Left lung (tissue), 4 donors: ENCODE measurements at regions not wholly inside any gene's neighbourhood (a gene's known extent, or its start where the extent isn't known, plus 50 kb on each side); places are given as distances from the start of the nearest gene placed in this dataset.

Experiments
- ATAC-seq: fragments of 200-7000 bp; cut with Tn5 transposase; one replicate; pipeline ENCODE4 v1.9.1; 2020; ENCODE audit warnings: moderate library complexity
- DNase-seq, 4 donors: peaks; one replicate each; pipeline ENCODE4 v3.0.0-alpha.2; 2013 to 2020
- H3K27ac ChIP-seq, 2 donors: fragments of 200-600 bp; sonication (generic) in 1 of 2; one replicate each; pipeline versions ENCODE4 v1.5.0 to v1.8.0; 2020 to 2021
- H3K27me3 ChIP-seq, 2 donors: fragments of 200-600 bp; sonication (generic) in 1 of 2; one replicate each; pipeline versions ENCODE4 v1.5.0 to v1.8.0; 2020 to 2021
- H3K36me3 ChIP-seq, 2 donors: fragments of 200-600 bp; sonication (generic) in 1 of 2; one replicate each; pipeline versions ENCODE4 v1.5.0 to v1.8.0; 2020 to 2021
- H3K4me1 ChIP-seq, 2 donors: fragments of 200-600 bp; one replicate each; pipeline ENCODE4 v1.8.0; 2021
- H3K4me3 ChIP-seq, 2 donors: fragments of 200-600 bp; sonication (generic) in 1 of 2; one replicate each; pipeline versions ENCODE4 v1.5.0 to v1.8.0; 2020 to 2021; ENCODE audit warnings: mild to moderate bottlenecking in 1 of 2
- H3K9me3 ChIP-seq, 2 donors: fragments of 200-600 bp; sonication (generic) in 1 of 2; one replicate each; pipeline versions ENCODE4 v1.5.0 to v1.8.0; 2020 to 2021
- intact Hi-C, 2 donors: fragments of 100-400 bp; cut with DNase I; formaldehyde crosslinking; loops; one replicate each; pipeline versions ENCODE4 v1.11.2 to v1.14.2; 2022
- TF ChIP-seq, protein P1 (sequence below), 2 donors: fragments of 200-600 bp; sonication (generic) in 1 of 2; IDR thresholded peaks; one replicate each; pipeline versions ENCODE4 v1.5.0 to v1.8.0; 2021; ENCODE audit warnings: antibody characterized with exemption in 2 of 2
- donor health status: DM: no; HTN: yes; CAD: no.
- donor health status: DM: no; HTN: no; CAD: no.

DNA sequence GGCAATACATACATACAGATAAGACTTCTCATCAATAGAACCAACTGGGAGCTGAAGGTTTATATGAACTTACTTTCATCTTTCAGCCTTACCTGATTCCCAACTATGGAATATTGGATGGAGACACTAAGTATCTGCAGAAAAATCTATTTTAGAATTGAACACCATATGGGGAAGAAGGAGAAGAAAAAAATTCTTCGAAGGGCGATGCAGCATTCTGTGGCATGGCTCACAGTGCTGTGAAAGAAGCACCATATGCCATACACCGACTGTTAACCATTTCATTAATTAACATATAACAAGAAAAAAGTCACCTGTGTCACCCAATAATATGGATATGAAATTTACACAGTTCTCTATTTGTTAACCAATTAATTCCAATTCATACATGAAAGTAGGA is 1374.4 kb upstream of the MAP3K7 start:
- intact Hi-C loops: no loop called here
- no peak for ATAC-seq

DNA sequence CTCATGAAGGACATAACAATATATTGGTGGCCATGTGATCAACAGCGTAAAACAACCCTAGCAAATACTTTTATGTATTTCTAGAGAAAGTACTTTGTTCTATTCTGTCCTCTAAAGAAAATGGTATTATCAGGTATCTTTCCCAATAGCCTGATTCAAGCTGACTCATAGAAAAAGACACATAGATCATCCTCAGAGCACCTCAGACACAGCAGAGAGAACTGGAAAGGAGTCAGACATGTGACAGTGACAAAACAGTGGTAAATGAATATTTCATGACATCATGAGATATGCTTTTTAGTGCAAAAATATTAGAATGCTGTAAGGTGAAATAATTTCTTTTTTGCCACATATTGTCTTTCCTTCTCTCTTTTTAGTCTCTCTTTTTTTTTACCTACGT is 1355.0 kb upstream of the MAP3K7 start:
- Histone ChIP-seq H3K36me3 (no peaks in the 10 kb centered on the region), H3K27me3 (no peaks in the 10 kb centered on the region), H3K9me3 (peaks cover 0 to 4% of the 10 kb centered on the region in 2 donors), H3K4me3 (no peak overlapping the region), H3K4me1 (no peaks in the 10 kb centered on the region), H3K27ac (no peak overlapping the region)
- TF ChIP-seq, protein P1, sequence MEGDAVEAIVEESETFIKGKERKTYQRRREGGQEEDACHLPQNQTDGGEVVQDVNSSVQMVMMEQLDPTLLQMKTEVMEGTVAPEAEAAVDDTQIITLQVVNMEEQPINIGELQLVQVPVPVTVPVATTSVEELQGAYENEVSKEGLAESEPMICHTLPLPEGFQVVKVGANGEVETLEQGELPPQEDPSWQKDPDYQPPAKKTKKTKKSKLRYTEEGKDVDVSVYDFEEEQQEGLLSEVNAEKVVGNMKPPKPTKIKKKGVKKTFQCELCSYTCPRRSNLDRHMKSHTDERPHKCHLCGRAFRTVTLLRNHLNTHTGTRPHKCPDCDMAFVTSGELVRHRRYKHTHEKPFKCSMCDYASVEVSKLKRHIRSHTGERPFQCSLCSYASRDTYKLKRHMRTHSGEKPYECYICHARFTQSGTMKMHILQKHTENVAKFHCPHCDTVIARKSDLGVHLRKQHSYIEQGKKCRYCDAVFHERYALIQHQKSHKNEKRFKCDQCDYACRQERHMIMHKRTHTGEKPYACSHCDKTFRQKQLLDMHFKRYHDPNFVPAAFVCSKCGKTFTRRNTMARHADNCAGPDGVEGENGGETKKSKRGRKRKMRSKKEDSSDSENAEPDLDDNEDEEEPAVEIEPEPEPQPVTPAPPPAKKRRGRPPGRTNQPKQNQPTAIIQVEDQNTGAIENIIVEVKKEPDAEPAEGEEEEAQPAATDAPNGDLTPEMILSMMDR (IDR thresholded peaks at IDR 0.05): no peak
- intact Hi-C loops: no loop called here
- DNase-seq: no peak
- no peak for ATAC-seq

More for the DNA sequence above, 1374.4 kb upstream of the MAP3K7 start:
- Histone ChIP-seq H3K27me3 (no peaks in the 10 kb centered on the region), H3K4me1 (no peaks in the 10 kb centered on the region), H3K9me3 (peaks cover 0 to 14% of the 10 kb centered on the region in 2 donors), H3K27ac (no peak overlapping the region), H3K36me3 (no peaks in the 10 kb centered on the region), H3K4me3 (no peak overlapping the region)
- TF ChIP-seq, protein P1 (IDR thresholded peaks at IDR 0.05): no peak
- no peak for DNase-seq

DNA sequence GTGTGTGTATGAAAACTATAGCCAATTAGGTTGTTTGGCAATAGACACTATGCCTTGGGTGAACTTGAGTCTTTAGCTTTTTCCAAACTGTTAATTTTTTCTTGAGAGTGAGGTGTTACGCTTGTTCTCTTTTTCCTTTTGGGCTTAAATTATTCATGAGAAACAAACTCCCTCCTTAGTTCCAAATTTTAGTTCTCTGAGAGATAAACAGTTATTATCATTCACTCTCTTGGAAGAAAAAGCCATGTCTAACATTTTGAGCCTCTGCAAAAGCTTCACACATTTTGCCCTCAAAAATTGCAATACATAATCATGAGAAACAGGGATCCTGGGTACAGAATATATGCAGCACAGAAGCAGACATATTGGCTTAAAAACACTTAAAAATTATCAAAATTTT is 1353.9 kb upstream of the MAP3K7 start:
- Histone ChIP-seq H3K4me1 (no peaks in the 10 kb centered on the region), H3K36me3 (no peaks in the 10 kb centered on the region), H3K27ac (no peak overlapping the region), H3K27me3 (no peaks in the 10 kb centered on the region), H3K4me3 (no peak overlapping the region), H3K9me3 (peaks cover 0 to 4% of the 10 kb centered on the region in 2 donors)
- DNase-seq (no peak), ATAC-seq (no peak)
- intact Hi-C loops: no loop called here
- TF ChIP-seq, protein P1 (IDR thresholded peaks at IDR 0.05): no peak

DNA sequence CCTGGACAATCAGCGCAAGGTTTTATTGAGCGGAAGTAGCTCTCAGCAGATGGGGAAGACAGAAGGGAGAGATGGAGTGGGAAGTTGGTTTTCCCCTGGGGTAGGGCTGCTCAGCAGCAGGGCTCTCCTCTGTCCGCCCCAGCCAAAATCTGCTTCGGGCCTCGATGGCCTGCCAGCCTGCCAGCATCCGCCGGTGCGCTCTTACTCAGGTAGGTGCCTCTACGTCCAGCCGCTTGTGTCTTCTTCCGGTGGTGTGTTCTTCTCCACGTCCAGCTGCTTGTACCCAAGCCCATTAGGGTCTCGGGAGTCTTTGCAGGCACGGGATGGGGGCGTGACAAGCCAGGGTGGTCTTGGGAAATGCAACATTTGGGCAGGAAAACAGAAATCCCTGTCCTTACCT is 1340.0 kb upstream of the MAP3K7 start:
- Histone ChIP-seq H3K36me3 (no peaks in the 10 kb centered on the region), H3K9me3 (peaks cover 0 to 10% of the 10 kb centered on the region in 2 donors), H3K27ac (no peak overlapping the region), H3K4me1 (no peaks in the 10 kb centered on the region), H3K4me3 (no peak overlapping the region), H3K27me3 (no peaks in the 10 kb centered on the region)
- DNase-seq: peak in 1 of 4 donors; percentile 29
- ATAC-seq: no peak
- intact Hi-C loops: no loop called here
- TF ChIP-seq, protein P1 (IDR thresholded peaks at IDR 0.05): no peak

DNA sequence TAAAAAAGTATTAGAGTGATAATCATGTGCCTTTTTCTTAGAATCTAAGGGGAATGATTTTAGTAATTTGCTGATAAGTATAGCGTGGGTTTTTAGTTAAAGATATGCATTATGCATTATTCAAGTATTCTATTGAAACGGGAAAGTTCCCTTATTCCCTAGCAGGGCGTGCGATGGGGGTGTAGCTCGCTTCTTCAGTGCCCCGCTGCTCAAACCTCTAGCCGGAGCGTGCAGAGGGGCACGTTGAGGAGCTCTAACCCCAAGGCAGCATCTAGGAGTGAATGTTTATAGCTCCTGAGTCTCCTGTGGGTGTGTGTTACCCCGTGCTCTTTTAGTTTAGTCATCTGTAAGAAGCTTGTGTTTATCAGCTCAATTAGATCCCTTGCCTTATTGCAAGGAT is 1339.5 kb upstream of the MAP3K7 start:
- ATAC-seq: no peak
- Histone ChIP-seq H3K4me1 (no peaks in the 10 kb centered on the region), H3K27me3 (no peaks in the 10 kb centered on the region), H3K9me3 (peaks cover 0 to 13% of the 10 kb centered on the region in 2 donors), H3K4me3 (no peak overlapping the region), H3K36me3 (no peaks in the 10 kb centered on the region), H3K27ac (no peak overlapping the region)
- TF ChIP-seq, protein P1 (IDR thresholded peaks at IDR 0.05): no peak
- intact Hi-C loops: no loop called here
- DNase-seq: peak in 1 of 4 donors; percentile 41
